ENCODE measurements at regions not wholly inside any gene's neighbourhood (a gene's known extent, or its start where the extent isn't known, plus 50 kb on each side); places are given as distances from the start of the nearest gene placed in this dataset.

DNA sequence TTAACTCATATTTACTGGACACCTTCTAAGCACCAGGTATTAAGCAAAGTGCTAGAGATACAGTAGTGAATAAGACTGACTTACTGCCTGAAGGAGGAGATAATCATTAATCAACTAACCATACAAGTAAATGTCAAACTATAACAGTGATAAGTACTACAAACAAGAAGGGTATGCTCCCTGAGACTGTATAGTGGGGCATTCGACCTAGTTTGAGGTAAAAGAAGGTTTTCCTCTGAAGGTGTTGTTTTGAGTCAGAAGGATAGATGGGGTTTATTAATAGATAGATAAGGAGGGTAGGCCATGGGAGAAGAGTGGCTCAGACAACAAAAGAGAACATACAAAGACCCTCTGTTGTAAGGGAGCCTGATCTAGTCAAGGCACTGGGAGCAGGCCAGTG, 105.4 kb downstream of the DDIT4L start:
- no peak for DNase-seq (ENCODE audit: low read depth)

- no peak for DNase-seq (ENCODE audit: low read depth)
Measured at GRCh38 chr4:100083289-100083688, 107.0 kb downstream of the DDIT4L start.

DNA sequence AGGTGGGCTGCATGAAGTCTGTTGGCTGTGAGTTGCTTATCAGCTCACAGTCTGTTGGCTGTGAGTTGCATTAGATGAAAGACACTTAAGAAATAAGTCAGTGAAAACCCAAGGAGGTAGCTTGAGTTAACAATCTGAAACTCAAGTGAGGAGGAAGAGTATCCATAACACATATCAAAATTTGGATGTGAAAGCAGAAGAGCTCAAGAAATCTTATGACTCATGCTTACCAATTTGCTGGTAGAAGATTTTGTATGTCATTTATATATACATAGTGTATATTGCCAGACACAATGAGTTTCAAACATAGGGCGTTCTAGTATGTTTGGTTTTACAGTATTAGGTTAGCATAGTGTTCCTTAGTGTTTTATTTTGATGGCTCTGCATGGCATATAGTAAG, 107.4 kb downstream of the DDIT4L start:
- DNase-seq (ENCODE audit: low read depth): no peak

GRCh38 chr4:100081491-100081890, 108.8 kb downstream of the DDIT4L start:
- DNase-seq (ENCODE audit: low read depth): no peak

GRCh38 chr4:100079264-100079663, 111.0 kb downstream of the DDIT4L start:
- no peak for DNase-seq (ENCODE audit: low read depth)

DNA sequence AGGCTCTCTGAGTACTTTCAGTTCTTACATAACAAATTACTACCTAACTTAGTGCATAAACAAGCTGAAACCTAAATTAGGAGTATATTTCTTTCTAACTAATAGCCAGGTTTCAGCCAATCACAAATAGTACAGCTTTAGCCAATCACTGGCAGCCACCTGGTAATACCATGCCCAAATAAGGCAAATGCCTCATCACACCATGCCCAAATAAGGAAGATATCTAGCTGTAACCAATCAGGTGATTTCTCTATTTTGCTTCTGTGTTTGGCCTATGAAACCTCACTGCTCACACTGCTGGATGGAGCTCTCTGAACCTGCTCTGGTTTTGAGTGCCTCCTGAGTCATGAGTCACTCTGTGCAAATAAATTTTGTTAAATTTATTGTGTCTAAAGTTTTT, 113.5 kb downstream of the DDIT4L start:
- no peak for DNase-seq (ENCODE audit: low read depth)

GRCh38 chr4:100075486-100076270, 114.6 kb downstream of the DDIT4L start:
- DNase-seq (ENCODE audit: low read depth): no peak

GRCh38 chr4:100075056-100075455, 115.2 kb downstream of the DDIT4L start:
- no peak for DNase-seq (ENCODE audit: low read depth)

DNA sequence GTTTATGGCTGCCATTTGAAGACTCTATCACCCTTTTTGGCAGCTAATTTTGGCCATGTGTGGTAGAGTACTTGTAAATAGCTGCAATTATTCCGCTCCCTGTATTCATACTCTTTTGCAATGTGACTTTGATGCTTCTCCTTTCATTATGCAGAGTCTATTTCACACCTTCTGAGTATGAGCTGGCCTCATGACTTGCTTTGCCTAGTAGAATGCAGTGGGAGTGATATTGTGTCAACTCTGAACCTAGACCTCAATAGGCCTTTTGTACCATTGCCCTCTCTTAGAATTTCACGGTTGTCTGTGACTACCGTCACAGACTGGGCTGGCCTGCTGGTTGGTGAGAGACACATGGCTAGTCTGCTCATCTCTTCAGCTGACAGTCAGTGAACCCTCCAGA, 118.8 kb downstream of the DDIT4L start:
- no peak for DNase-seq (ENCODE audit: low read depth)

GRCh38 chr4:100070868-100071267, 119.4 kb downstream of the DDIT4L start:
- DNase-seq (ENCODE audit: low read depth): no peak

GRCh38 chr4:100069207-100069606, 119.1 kb upstream of the H2AZ1 start:
- no peak for DNase-seq (ENCODE audit: low read depth)

GRCh38 chr4:100067255-100067654, 117.2 kb upstream of the H2AZ1 start:
- DNase-seq (ENCODE audit: low read depth): no peak

GRCh38 chr4:100063355-100063754, 113.3 kb upstream of the H2AZ1 start:
- DNase-seq (ENCODE audit: low read depth): no peak

GRCh38 chr4:100062921-100063320, 112.8 kb upstream of the H2AZ1 start:
- no peak for DNase-seq (ENCODE audit: low read depth)

- no peak for DNase-seq (ENCODE audit: low read depth)
Measured at GRCh38 chr4:100061835-100062234, 111.8 kb upstream of the H2AZ1 start.

DNA sequence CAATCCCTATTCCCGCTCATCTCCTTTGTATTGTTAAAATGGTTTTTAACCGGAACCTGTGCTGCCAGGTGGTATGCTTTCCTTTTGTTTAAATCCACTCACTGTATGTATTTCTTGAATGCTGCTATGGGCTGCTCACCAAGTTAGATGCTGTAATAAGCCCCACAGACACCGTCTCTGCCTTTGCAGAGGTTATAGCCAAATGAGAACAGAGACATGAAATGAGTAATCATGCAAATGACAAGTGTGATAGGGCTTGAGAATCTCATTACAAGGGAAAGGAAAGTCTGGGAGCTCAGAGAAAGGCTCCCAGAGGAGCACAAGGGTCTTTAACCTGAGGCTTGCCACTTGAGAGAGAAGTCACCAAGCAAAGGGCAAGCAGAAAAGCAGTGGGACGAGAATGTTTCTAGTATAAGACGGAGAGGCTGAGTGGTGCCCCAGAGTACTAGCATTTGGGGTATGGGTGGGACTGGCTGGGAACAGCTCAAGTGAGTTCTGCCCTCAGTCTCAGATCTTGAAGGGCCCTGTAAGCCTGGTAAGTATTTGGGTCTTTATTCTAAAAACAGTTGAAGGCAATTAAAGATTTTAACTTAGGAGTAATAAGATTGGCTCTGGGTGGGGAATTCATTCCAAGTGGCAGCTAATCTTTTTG, 110.8 kb upstream of the H2AZ1 start:
- no peak for DNase-seq (ENCODE audit: low read depth)

GRCh38 chr4:100059467-100059866, 109.4 kb upstream of the H2AZ1 start:
- no peak for DNase-seq (ENCODE audit: low read depth)

- DNase-seq (ENCODE audit: low read depth): no peak
Measured at GRCh38 chr4:100056701-100057100, 106.6 kb upstream of the H2AZ1 start.

- DNase-seq (ENCODE audit: low read depth): no peak
Measured at GRCh38 chr4:100054071-100054470, 104.0 kb upstream of the H2AZ1 start.

DNA sequence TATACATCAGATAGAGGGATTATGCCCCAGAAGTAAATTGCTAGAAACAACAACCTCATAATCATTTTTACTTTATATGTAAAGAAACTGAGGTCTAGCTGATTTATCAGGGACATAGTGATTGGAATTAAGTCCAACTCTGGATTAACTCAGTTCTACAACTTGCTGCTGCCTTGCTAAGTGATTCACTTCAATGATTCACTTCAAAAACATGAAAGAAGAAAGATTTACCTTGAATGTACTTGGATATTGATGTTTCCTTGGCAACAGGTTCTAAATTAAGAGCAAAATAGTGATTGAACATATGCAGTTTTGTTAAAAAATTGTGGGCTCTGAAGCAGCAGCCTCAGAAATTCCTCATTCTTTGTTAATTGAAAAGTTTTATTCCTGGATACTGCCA, 99.8 kb upstream of the H2AZ1 start:
- DNase-seq (ENCODE audit: low read depth): no peak

DNA sequence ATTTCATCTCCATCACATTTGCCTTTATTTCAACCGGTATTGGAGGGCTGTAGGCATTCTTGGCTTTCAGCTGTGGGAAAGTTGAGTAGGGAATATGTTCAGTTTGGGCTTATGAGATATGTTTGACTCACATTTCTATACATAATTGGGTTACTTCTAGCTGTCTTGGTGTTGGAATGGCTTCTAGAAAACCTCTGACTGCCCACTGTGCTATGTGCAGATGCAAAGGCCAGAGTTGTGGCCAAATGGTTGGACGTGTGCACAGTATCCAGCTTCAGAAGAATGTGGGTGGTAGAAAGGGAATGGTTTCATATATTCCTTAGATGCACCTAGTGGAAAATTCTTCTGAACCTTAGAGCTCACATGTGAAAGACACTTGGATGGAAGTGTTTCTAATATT, 92.6 kb upstream of the H2AZ1 start:
- no peak for DNase-seq (ENCODE audit: low read depth)

- no peak for DNase-seq (ENCODE audit: low read depth)
Measured at GRCh38 chr4:100042235-100042634, 92.2 kb upstream of the H2AZ1 start.

GRCh38 chr4:100041646-100042045, 91.6 kb upstream of the H2AZ1 start:
- DNase-seq (ENCODE audit: low read depth): no peak
